ENCODE measurements at regions not wholly inside any gene's neighbourhood (a gene's known extent, or its start where the extent isn't known, plus 50 kb on each side); places are given as distances from the start of the nearest gene placed in this dataset.

- H3K4me3 ChIP-seq (ENCODE audit: low read depth, low read length) = no peak overlapping the region
- no peak for TF ChIP-seq CTCF (conservative IDR thresholded peaks at IDR 0.05; ENCODE audit: low read depth, low read length)
- no peak for DNase-seq (ENCODE audit: low read depth)
These were observed 53.3 kb upstream of the ZBTB7C start for GRCh38 chr18:48462510-48462909.

DNA sequence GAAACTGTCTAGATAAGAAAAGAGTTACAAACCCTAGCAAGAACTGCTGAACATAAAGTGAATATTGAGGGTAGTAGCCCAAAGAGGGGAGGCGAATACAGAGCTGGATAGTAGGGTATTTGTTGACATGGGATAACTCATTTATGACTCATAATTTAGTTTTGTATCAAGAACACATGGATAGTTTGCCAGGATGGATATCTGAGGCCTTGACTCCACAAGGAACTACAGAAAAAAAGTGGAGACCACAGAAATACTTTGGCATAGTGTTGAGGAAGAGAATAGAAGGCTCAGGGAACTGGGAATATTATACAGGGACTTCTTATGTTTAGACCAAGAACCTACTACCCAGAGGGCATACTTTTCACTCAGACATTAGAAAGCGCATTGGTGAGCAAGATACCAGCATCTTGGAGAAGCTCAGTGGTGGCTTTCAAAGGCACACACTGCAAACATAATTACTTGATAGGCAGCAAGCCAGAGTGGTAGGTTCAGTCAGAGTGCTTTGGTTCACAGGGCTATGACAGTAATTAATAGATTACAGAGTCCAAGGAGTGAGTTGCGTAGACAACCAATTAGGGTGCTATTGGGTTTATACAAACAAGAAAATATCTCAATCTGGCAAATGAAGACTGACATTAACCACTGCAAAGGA, 51.9 kb upstream of the ZBTB7C start:
- H3K4me3 ChIP-seq (ENCODE audit: low read depth, low read length) = no peak overlapping the region
- no peak for DNase-seq (ENCODE audit: low read depth)
- TF ChIP-seq CTCF (conservative IDR thresholded peaks at IDR 0.05; ENCODE audit: low read depth, low read length) = no peak

DNA sequence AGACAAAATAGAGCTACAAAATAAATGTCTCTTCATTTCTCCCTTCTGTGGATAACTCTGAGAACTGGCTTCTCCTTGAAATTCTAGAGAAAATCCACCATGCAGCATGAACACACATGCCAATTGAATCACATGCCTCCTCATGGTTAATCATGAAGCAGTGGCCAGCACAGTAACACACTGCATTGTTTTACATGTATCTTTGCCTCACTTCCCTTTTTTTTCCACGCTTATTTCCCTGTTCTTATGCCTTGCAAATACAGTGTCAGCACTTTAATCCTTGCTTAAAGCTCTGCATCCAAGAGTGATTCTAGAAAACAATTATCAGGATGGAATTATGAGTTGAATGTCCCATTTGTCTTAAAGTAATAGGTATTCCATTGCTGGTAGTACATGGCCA, 50.3 kb upstream of the ZBTB7C start:
- TF ChIP-seq CTCF (conservative IDR thresholded peaks at IDR 0.05; ENCODE audit: low read depth, low read length) = no peak
- no peak for DNase-seq (ENCODE audit: low read depth)
- no peak overlapping the region for H3K4me3 ChIP-seq (ENCODE audit: low read depth, low read length)

DNA sequence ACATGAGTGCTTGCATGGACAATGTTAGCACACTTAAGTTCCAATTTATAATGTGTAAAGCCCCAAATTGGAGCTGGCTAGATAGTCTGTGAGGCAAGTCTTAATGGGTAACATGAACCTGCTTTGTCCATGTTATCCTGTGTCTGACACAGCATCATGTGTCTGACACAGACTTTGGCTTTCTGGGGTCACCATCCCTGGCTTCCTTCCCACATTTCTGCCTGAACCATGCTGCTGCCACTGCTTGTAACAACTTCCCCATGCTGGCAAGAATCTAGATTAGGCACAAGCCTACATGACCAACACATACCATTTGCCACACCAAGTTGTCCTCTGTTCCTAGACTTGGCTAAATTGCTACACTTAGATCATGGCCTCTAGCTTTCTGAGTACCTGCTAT, 49.8 kb upstream of the ZBTB7C start:
- H3K4me3 ChIP-seq (ENCODE audit: low read depth, low read length) = no peak overlapping the region
- DNase-seq (ENCODE audit: low read depth) = no peak
- no peak for TF ChIP-seq CTCF (conservative IDR thresholded peaks at IDR 0.05; ENCODE audit: low read depth, low read length)
